ENCODE measurements at regions not wholly inside any gene's neighbourhood (a gene's known extent, or its start where the extent isn't known, plus 50 kb on each side); places are given as distances from the start of the nearest gene placed in this dataset.
"Not testable (repeated sequence)": the region's sequence is repeated elsewhere in the genome, so short reads cannot be mapped to it uniquely, and the experiment has no call there.

DNA sequence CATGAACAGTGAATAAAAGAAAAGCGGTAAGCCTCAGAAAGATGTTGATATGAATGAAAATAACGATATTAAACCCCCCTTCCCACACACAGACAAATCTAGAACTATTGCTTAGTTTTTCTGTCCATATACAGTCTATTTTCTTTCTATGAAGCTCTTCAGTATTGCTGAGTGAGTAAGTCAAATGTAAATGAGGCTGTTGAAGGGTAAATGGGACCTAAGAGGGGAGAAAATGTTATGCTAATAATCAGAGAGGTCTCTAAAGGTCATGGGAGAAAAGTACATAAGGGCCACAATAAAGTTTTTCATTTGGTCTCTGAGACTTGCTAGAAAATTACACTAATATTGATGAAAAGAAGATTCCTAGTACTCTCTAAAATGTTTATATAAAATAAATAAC lies 56.2 kb downstream of the PABPC4L start:
- Mint-ChIP-seq H3K9me3 (peaks cover 6% of the 10 kb centered on the region), H3K27ac (no peak overlapping the region), H3K36me3 (no peaks in the 10 kb centered on the region), H3K4me1 (no peaks in the 10 kb centered on the region), H3K4me3 (no peak overlapping the region)
- ATAC-seq (no peak), DNase-seq (ENCODE audit: low spot score in 2 of 2) (no peak)

GRCh38 chr4:134144337-134144736 lies 57.3 kb downstream of the PABPC4L start:
- no peaks in the 10 kb centered on the region for H3K36me3 Mint-ChIP-seq
- H3K27ac Mint-ChIP-seq = no peak overlapping the region
- no peaks in the 10 kb centered on the region for H3K4me1 Mint-ChIP-seq
- DNase-seq (ENCODE audit: low spot score in 2 of 2) (no peak), ATAC-seq (no peak)
- H3K4me3 Mint-ChIP-seq = no peak overlapping the region
- H3K9me3 Mint-ChIP-seq = peaks cover 3% of the 10 kb centered on the region

- DNase-seq (ENCODE audit: low spot score in 2 of 2) = no peak
- peaks cover 6% of the 10 kb centered on the region for H3K9me3 Mint-ChIP-seq
- no peaks in the 10 kb centered on the region for H3K4me1 Mint-ChIP-seq
- no peak overlapping the region for H3K27ac Mint-ChIP-seq
- no peak overlapping the region for H3K4me3 Mint-ChIP-seq
- no peak for ATAC-seq
- H3K36me3 Mint-ChIP-seq = no peaks in the 10 kb centered on the region
Observed at GRCh38 chr4:134141728-134142127, 59.9 kb downstream of the PABPC4L start.

GRCh38 chr4:134139188-134139587 lies 62.4 kb downstream of the PABPC4L start:
- H3K4me3 Mint-ChIP-seq = no peak overlapping the region

GRCh38 chr4:134132086-134132783 lies 69.4 kb downstream of the PABPC4L start:
- Mint-ChIP-seq H3K9me3 (peaks cover 31% of the 10 kb centered on the region), H3K4me1 (no peaks in the 10 kb centered on the region), H3K36me3 (no peaks in the 10 kb centered on the region), H3K4me3 (no peak overlapping the region), H3K27ac (no peak overlapping the region)
- no peak for ATAC-seq
- DNase-seq (ENCODE audit: low spot score in 2 of 2) = no peak

More at GRCh38 chr4:134139188-134139587, 62.4 kb downstream of the PABPC4L start:
- peaks cover 5% of the 10 kb centered on the region for H3K9me3 Mint-ChIP-seq
- no peaks in the 10 kb centered on the region for H3K4me1 Mint-ChIP-seq
- no peak overlapping the region for H3K27ac Mint-ChIP-seq
- no peak for DNase-seq (ENCODE audit: low spot score in 2 of 2)
- H3K36me3 Mint-ChIP-seq = no peaks in the 10 kb centered on the region
- no peak for ATAC-seq

GRCh38 chr4:134126955-134127354 lies 74.6 kb downstream of the PABPC4L start:
- H3K4me1 Mint-ChIP-seq = no peaks in the 10 kb centered on the region
- no peak for ATAC-seq
- DNase-seq (ENCODE audit: low spot score in 2 of 2) = no peak
- no peaks in the 10 kb centered on the region for H3K36me3 Mint-ChIP-seq
- peaks cover 35% of the 10 kb centered on the region for H3K9me3 Mint-ChIP-seq
- no peak overlapping the region for H3K4me3 Mint-ChIP-seq
- no peak overlapping the region for H3K27ac Mint-ChIP-seq

GRCh38 chr4:134126000-134126560 lies 75.5 kb downstream of the PABPC4L start:
- Mint-ChIP-seq H3K36me3 (no peaks in the 10 kb centered on the region), H3K4me3 (no peak overlapping the region), H3K4me1 (no peaks in the 10 kb centered on the region), H3K9me3 (peaks cover 33% of the 10 kb centered on the region), H3K27ac (no peak overlapping the region)
- DNase-seq (ENCODE audit: low spot score in 2 of 2) = no peak
- ATAC-seq = no peak

DNA sequence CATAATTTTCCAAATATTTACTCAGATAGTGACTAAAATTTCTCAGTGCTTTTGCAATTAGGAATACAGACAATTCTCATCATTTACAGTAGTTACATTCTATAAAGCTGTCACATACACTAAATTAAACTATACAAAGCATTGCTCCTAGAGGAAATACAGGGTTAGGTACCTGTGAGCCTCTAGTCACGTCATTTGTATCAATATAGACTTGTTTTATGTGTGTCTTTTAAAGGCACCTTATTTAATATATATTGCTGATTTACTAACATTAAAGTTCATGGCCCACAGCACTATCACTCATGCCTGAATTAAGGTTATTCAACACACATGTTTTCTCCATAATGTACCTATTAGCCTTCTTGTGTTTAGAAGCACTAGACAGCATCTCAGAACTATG lies 78.7 kb downstream of the PABPC4L start:
- H3K4me3 Mint-ChIP-seq = no peak overlapping the region
- H3K36me3 Mint-ChIP-seq = no peaks in the 10 kb centered on the region

DNA sequence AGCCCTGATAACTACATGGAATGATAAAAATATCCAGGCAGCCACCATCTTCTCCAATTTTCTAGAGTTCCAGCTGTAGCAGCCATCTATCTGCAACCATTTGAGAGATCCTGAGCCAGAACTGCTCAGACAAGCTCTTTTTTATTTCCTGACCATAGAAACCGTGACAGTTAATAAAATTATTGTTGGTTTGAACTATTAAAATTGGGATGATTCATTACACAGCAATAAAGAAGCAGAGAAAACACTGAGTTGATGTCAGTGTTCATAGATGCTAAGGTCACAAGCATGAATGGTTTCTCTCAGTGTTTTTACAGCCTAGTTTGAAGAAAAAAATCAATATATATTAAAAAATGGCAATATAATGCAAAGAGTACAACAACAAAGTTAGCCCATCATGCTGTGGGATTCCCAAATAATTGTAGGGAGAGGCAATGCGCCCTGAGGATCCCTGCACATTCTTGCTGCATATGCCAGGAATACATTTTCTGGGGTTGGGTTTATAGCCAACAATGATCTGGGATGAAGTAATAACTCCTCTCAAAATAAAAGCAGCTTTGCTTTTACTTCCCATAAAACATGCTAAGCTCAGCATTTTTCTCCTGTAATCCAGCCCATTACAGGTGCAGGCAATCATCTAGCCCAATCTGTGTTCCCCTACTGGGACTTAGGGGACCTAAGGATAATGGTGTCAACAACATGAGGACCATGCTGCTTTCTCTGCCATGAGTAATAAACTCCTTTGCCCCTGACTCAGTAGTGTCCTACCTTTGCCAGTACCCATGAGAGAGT lies 84.0 kb downstream of the PABPC4L start:
- no peak for ATAC-seq
- H3K36me3 Mint-ChIP-seq = no peaks in the 10 kb centered on the region

More for the DNA sequence above, 78.7 kb downstream of the PABPC4L start:
- DNase-seq (ENCODE audit: low spot score in 2 of 2) (no peak), ATAC-seq (no peak)
- Mint-ChIP-seq H3K27ac (no peak overlapping the region), H3K9me3 (peaks cover 23% of the 10 kb centered on the region), H3K4me1 (no peaks in the 10 kb centered on the region)

GRCh38 chr4:134089885-134090284 lies 111.7 kb downstream of the PABPC4L start:
- DNase-seq (ENCODE audit: low spot score in 2 of 2) (no peak), ATAC-seq (no peak)
- Mint-ChIP-seq H3K4me3 (no peak overlapping the region), H3K36me3 (no peaks in the 10 kb centered on the region), H3K9me3 (peaks cover 14% of the 10 kb centered on the region), H3K4me1 (no peaks in the 10 kb centered on the region), H3K27ac (no peak overlapping the region)

More for the DNA sequence above, 84.0 kb downstream of the PABPC4L start:
- Mint-ChIP-seq H3K4me1 (no peaks in the 10 kb centered on the region), H3K27ac (no peak overlapping the region), H3K9me3 (peaks cover 21% of the 10 kb centered on the region), H3K4me3 (no peak overlapping the region)
- no peak for DNase-seq (ENCODE audit: low spot score in 2 of 2)

DNA sequence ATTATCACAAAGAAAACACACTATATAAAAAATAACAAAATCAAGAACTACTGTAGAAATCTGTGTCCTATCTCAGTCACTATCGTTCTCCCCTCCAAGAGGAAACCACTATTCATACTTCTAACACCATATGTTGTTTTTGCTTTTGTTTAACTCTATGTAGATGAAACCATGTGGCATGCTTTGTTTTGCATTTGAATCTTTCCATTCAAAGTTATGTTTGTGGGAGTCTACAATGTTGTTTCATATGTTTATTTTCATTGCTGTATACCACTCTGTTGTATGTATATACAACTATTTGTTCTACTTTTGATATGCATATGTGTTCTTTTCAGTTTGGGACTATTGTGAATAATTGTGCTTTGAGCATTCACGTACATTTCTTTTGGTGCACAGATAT lies 116.1 kb downstream of the PABPC4L start:
- no peak overlapping the region for H3K27ac Mint-ChIP-seq
- no peaks in the 10 kb centered on the region for H3K4me1 Mint-ChIP-seq
- H3K9me3 Mint-ChIP-seq = peaks cover 17% of the 10 kb centered on the region
- no peak overlapping the region for H3K4me3 Mint-ChIP-seq
- DNase-seq (ENCODE audit: low spot score in 2 of 2) (no peak), ATAC-seq (no peak)
- H3K36me3 Mint-ChIP-seq = no peaks in the 10 kb centered on the region

DNA sequence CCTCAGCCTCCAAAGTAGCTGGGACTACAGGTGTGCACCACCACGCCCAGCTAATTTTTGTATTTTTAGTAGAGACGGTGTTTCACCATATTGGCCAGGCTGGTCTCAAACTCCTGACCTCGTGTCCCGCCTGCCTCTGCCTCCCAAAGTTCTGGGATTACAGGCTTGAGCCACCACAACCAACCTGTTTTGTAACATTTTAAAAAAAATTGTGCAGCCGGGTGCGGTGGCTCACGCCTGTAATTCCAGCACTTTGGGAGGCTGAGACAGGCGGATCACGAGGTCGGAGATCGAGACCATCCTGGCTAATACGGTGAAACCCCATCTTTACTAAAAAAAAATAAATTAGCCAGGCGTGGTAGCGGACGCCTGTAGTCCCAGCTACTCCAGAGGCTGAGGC lies 122.5 kb downstream of the PABPC4L start:
- H3K27ac Mint-ChIP-seq; H3K4me1 Mint-ChIP-seq; ATAC-seq; DNase-seq (ENCODE audit: low spot score in 2 of 2); H3K4me3 Mint-ChIP-seq; H3K36me3 Mint-ChIP-seq: not testable (repeated sequence)
- peaks cover 10% of the 10 kb centered on the region for H3K9me3 Mint-ChIP-seq

- peaks cover 10% of the 10 kb centered on the region for H3K9me3 Mint-ChIP-seq
- no peak overlapping the region for H3K27ac Mint-ChIP-seq
- ATAC-seq (no peak), DNase-seq (ENCODE audit: low spot score in 2 of 2) (no peak)
- H3K4me1 Mint-ChIP-seq = no peaks in the 10 kb centered on the region
- H3K4me3 Mint-ChIP-seq = no peak overlapping the region
- H3K36me3 Mint-ChIP-seq = no peaks in the 10 kb centered on the region
Observed at GRCh38 chr4:134078230-134078914, 123.2 kb downstream of the PABPC4L start.

GRCh38 chr4:134073711-134074110 lies 127.9 kb downstream of the PABPC4L start:
- ATAC-seq (no peak), DNase-seq (ENCODE audit: low spot score in 2 of 2) (no peak)
- H3K36me3 Mint-ChIP-seq = no peaks in the 10 kb centered on the region
- H3K4me1 Mint-ChIP-seq = no peaks in the 10 kb centered on the region
- peaks cover 15% of the 10 kb centered on the region for H3K9me3 Mint-ChIP-seq
- H3K4me3 Mint-ChIP-seq = no peak overlapping the region
- H3K27ac Mint-ChIP-seq = no peak overlapping the region

DNA sequence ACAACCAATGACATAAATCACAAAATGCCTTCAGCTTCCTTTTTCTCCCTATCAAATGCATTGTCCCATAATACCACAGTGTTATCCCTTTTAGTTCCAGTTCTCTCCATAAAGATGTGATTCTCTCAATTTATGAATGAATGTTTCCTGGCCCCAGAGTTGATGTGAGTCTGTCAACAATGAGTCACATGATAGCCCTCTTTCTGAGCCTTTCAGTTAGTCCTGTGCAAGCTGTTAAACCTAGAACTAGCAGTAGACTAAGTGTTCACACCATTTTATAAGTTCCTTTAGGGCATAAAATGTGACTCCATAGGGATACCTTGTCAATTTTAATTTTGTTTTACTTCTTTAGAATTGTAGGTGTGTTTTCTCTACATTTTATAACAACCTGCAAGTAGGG lies 129.5 kb downstream of the PABPC4L start:
- no peaks in the 10 kb centered on the region for H3K4me1 Mint-ChIP-seq
- no peak overlapping the region for H3K4me3 Mint-ChIP-seq
- no peaks in the 10 kb centered on the region for H3K36me3 Mint-ChIP-seq

More for the DNA sequence above, 129.5 kb downstream of the PABPC4L start:
- no peak for DNase-seq (ENCODE audit: low spot score in 2 of 2)
- no peak for ATAC-seq
- Mint-ChIP-seq H3K9me3 (peaks cover 18% of the 10 kb centered on the region), H3K27ac (no peak overlapping the region)

Measured in stimulated activated effector memory CD8-positive, alpha-beta T cell treated with anti-CD3 and anti-CD28 coated beads, Interleukin-12 subunit alpha, Interleukin-12 subunit beta, amount 100 ng/mL, for 72 hours (primary cell).